HEK293 (cell line): ENCODE measurements at regions not wholly inside any gene's neighbourhood (a gene's known extent, or its start where the extent isn't known, plus 50 kb on each side); places are given as distances from the start of the nearest gene placed in this dataset.

Source experiments
- HIC1 ChIP-seq: fragments of 450-650 bp; formaldehyde crosslinking; IDR thresholded peaks from 2 replicates; pipeline ENCODE4 v1.5.1; 2016; ENCODE audit warnings: missing biosample characterization, missing genetic modification characterization
- PRDM1 ChIP-seq: fragments of 450-650 bp; formaldehyde crosslinking; IDR thresholded peaks from 2 replicates; pipeline ENCODE4; 2016; ENCODE audit warnings: missing biosample characterization, missing genetic modification characterization
- TCF7L2 ChIP-seq: IDR thresholded peaks from 2 replicates; pipeline ENCODE4 v1.6.1; 2011; ENCODE audit warnings: low read depth, mild to moderate bottlenecking, inconsistent platforms, low read length, moderate library complexity, borderline replicate concordance
- TSHZ1 ChIP-seq: fragments of 450-650 bp; formaldehyde crosslinking; IDR thresholded peaks from 2 replicates; pipeline ENCODE4 v1.5.1; 2016; ENCODE audit warnings: missing biosample characterization, missing genetic modification characterization, borderline replicate concordance
- ZFP41 ChIP-seq: fragments of 450-650 bp; formaldehyde crosslinking; IDR thresholded peaks from 2 replicates; pipeline ENCODE4 v1.5.1; 2016; ENCODE audit warnings: missing biosample characterization, missing genetic modification characterization, borderline replicate concordance
- ZNF138 ChIP-seq: fragments of 450-650 bp; formaldehyde crosslinking; IDR thresholded peaks from 2 replicates; pipeline ENCODE4 v1.5.1; 2016; ENCODE audit warnings: missing biosample characterization, missing genetic modification characterization, borderline replicate concordance
- ZNF274 ChIP-seq, 2 experiments: fragments of 200-500 bp in 1 of 2; fragments of 450-650 bp in 1 of 2; sonication (Bioruptor generic) in 1 of 2; formaldehyde crosslinking in 1 of 2; IDR thresholded peaks; 2 replicates each; pipeline versions ENCODE4 v1.5.1 to v1.6.1; 2014 to 2016; ENCODE audit warnings: borderline replicate concordance in 1 of 2, inconsistent platforms in 1 of 2, low read length in 1 of 2, missing biosample characterization in 1 of 2, missing genetic modification characterization in 1 of 2
- ZNF302 ChIP-seq: fragments of 450-650 bp; formaldehyde crosslinking; IDR thresholded peaks from 2 replicates; pipeline ENCODE4 v1.5.1; 2016; ENCODE audit warnings: missing biosample characterization, missing genetic modification characterization, low read depth
- ZNF311 ChIP-seq: fragments of 450-650 bp; formaldehyde crosslinking; IDR thresholded peaks from 2 replicates; pipeline ENCODE4 v1.5.1; 2017; ENCODE audit warnings: missing biosample characterization, missing genetic modification characterization, borderline replicate concordance
- ZNF335 ChIP-seq: fragments of 450-650 bp; formaldehyde crosslinking; conservative IDR thresholded peaks from 2 replicates; pipeline ENCODE4 v1.5.1; 2016; ENCODE audit warnings: missing biosample characterization, missing genetic modification characterization
- ZNF776 ChIP-seq: fragments of 450-650 bp; formaldehyde crosslinking; IDR thresholded peaks from 2 replicates; pipeline ENCODE4 v1.5.0; 2017; ENCODE audit warnings: missing biosample characterization, missing genetic modification characterization, borderline replicate concordance
- ZSCAN30 ChIP-seq: fragments of 450-650 bp; IDR thresholded peaks from 2 replicates; pipeline ENCODE4 v1.5.1; 2018; ENCODE audit warnings: missing biosample characterization, mild to moderate bottlenecking, missing genetic modification characterization, moderate library complexity
- TF ChIP-seq, protein P1 (sequence below): fragments of 450-650 bp; formaldehyde crosslinking; IDR thresholded peaks from 2 replicates; pipeline ENCODE4 v1.5.1; 2016; ENCODE audit warnings: missing biosample characterization, missing genetic modification characterization
- TF ChIP-seq, protein P2 (sequence below): fragments of 450-650 bp; formaldehyde crosslinking; IDR thresholded peaks from 2 replicates; pipeline ENCODE4 v1.5.1; 2016; ENCODE audit warnings: missing biosample characterization, missing genetic modification characterization

GRCh38 chr15:53080484-53080883 is 290.3 kb upstream of the ONECUT1 start:
- TF ChIP-seq, protein P1, sequence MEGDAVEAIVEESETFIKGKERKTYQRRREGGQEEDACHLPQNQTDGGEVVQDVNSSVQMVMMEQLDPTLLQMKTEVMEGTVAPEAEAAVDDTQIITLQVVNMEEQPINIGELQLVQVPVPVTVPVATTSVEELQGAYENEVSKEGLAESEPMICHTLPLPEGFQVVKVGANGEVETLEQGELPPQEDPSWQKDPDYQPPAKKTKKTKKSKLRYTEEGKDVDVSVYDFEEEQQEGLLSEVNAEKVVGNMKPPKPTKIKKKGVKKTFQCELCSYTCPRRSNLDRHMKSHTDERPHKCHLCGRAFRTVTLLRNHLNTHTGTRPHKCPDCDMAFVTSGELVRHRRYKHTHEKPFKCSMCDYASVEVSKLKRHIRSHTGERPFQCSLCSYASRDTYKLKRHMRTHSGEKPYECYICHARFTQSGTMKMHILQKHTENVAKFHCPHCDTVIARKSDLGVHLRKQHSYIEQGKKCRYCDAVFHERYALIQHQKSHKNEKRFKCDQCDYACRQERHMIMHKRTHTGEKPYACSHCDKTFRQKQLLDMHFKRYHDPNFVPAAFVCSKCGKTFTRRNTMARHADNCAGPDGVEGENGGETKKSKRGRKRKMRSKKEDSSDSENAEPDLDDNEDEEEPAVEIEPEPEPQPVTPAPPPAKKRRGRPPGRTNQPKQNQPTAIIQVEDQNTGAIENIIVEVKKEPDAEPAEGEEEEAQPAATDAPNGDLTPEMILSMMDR (tag by site-specific recombination) = no peak
- TF ChIP-seq ZNF335 (tag by site-specific recombination) (no peak), ZNF776 (tag by site-specific recombination) (no peak), TCF7L2 (no peak), ZNF302 (tag by site-specific recombination) (no peak), HIC1 (tag by site-specific recombination) (no peak), PRDM1 (tag by site-specific recombination) (no peak), ZNF274 (IDR thresholded peaks at IDR 0.05; ENCODE audit: low read length) (no peak), ZNF274 (tag by site-specific recombination; IDR thresholded peaks at IDR 0.05; ENCODE audit: borderline replicate concordance) (no peak), TSHZ1 (no peak), ZSCAN30 (tag by site-specific recombination) (no peak), ZNF311 (tag by site-specific recombination) (no peak), ZFP41 (tag by site-specific recombination) (no peak), ZNF138 (no peak)
- TF ChIP-seq, protein P2, sequence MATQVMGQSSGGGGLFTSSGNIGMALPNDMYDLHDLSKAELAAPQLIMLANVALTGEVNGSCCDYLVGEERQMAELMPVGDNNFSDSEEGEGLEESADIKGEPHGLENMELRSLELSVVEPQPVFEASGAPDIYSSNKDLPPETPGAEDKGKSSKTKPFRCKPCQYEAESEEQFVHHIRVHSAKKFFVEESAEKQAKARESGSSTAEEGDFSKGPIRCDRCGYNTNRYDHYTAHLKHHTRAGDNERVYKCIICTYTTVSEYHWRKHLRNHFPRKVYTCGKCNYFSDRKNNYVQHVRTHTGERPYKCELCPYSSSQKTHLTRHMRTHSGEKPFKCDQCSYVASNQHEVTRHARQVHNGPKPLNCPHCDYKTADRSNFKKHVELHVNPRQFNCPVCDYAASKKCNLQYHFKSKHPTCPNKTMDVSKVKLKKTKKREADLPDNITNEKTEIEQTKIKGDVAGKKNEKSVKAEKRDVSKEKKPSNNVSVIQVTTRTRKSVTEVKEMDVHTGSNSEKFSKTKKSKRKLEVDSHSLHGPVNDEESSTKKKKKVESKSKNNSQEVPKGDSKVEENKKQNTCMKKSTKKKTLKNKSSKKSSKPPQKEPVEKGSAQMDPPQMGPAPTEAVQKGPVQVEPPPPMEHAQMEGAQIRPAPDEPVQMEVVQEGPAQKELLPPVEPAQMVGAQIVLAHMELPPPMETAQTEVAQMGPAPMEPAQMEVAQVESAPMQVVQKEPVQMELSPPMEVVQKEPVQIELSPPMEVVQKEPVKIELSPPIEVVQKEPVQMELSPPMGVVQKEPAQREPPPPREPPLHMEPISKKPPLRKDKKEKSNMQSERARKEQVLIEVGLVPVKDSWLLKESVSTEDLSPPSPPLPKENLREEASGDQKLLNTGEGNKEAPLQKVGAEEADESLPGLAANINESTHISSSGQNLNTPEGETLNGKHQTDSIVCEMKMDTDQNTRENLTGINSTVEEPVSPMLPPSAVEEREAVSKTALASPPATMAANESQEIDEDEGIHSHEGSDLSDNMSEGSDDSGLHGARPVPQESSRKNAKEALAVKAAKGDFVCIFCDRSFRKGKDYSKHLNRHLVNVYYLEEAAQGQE (tag by site-specific recombination) = no peak
